Epithelial cell of esophagus (primary cell): ENCODE measurements at regions not wholly inside any gene's neighbourhood (a gene's known extent, or its start where the extent isn't known, plus 50 kb on each side); places are given as distances from the start of the nearest gene placed in this dataset.
A peak's percentile ranks its signal among the peaks of the same experiment; 100 is the strongest.

Experiments
- DNase-seq: peaks from one replicate; pipeline ENCODE4 v3.0.0; 2010; ENCODE audit warnings: low read depth
- H3K4me3 ChIP-seq: 2 replicates; pipeline ENCODE4 v1.5.1; 2011; ENCODE audit warnings: mild to moderate bottlenecking, low read length, control low read depth
- TF ChIP-seq, protein P1 (sequence below): IDR thresholded peaks from 2 replicates; pipeline ENCODE4 v1.5.1; 2011; ENCODE audit warnings: low read depth, mild to moderate bottlenecking, low read length, control low read depth, inconsistent platforms; ENCODE audit not compliant: insufficient read depth; ENCODE audit errors: missing control alignments

GRCh38 chr9:118553465-118553864 lies 815.8 kb downstream of the BRINP1 start:
- no peak for DNase-seq

DNA sequence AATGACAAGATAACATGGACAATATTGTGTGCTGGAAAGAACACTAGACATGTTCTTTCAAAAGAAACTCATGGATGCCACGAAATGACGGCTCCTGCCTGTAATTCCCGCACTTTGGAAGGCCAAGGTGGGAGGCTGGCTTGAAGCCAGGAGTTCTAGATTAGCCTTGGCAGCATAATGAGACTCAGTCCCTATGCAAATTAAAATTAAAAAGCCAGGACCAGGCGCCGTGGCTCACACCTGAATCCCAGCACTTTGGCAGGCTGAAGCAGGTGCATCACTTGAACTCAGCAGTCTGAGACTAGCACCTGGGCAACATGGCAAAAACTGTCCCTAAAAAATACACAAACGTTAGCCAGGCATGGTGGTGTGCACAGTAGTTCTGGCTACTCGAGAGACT lies 814.2 kb downstream of the BRINP1 start:
- DNase-seq: no peak
- TF ChIP-seq, protein P1, sequence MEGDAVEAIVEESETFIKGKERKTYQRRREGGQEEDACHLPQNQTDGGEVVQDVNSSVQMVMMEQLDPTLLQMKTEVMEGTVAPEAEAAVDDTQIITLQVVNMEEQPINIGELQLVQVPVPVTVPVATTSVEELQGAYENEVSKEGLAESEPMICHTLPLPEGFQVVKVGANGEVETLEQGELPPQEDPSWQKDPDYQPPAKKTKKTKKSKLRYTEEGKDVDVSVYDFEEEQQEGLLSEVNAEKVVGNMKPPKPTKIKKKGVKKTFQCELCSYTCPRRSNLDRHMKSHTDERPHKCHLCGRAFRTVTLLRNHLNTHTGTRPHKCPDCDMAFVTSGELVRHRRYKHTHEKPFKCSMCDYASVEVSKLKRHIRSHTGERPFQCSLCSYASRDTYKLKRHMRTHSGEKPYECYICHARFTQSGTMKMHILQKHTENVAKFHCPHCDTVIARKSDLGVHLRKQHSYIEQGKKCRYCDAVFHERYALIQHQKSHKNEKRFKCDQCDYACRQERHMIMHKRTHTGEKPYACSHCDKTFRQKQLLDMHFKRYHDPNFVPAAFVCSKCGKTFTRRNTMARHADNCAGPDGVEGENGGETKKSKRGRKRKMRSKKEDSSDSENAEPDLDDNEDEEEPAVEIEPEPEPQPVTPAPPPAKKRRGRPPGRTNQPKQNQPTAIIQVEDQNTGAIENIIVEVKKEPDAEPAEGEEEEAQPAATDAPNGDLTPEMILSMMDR: no peak
- H3K4me3 ChIP-seq: no peak overlapping the region

More at GRCh38 chr9:118553465-118553864, 815.8 kb downstream of the BRINP1 start:
- H3K4me3 ChIP-seq: no peak overlapping the region
- TF ChIP-seq, protein P1: no peak

DNA sequence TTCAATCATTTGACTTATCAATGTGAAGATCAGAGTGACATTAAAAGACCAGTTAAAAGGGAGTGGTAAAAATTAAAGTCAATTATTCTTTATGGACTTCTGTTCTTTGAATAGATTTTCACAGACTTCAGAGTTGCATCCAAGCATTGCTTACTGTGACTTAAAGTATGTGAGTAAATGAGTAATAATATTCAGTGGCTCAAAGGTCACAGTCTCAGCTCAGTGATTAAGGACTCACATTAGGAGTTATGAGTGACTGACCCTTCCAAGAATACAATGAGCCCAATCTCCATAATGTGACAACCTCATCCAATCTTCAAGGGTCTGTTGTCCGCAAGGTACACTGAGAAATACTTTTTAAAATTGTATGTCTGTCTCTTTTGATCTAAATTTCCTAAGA lies 811.2 kb downstream of the BRINP1 start:
- no peak for DNase-seq
- TF ChIP-seq, protein P1: no peak
- H3K4me3 ChIP-seq: no peak overlapping the region

DNA sequence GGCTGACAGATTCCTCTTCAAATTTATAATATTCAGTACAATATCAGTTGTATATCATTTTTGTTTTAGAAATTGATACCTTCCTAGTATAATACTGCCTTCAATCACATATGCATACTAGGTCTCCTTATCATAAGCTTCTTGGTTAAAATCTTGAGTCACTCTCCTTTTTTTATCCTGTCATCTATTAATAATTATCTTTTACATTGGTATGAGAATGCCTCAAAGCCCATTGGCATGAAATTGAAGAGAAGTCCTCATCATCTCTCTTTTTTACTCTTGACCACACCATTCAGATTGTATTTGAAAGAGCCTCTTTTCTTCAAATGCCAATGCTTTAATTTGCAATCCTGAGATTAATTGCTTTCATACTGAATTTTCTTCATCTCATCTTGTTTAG lies 810.3 kb downstream of the BRINP1 start:
- no peak for DNase-seq
- TF ChIP-seq, protein P1: no peak
- H3K4me3 ChIP-seq: no peak overlapping the region

- no peak overlapping the region for H3K4me3 ChIP-seq
- TF ChIP-seq, protein P1: no peak
- no peak for DNase-seq
Observed at GRCh38 chr9:118561051-118561450, 808.2 kb downstream of the BRINP1 start.

- peak; percentile 79 for DNase-seq
- no peak overlapping the region for H3K4me3 ChIP-seq
- TF ChIP-seq, protein P1: no peak
Observed at GRCh38 chr9:118563677-118564076, 805.6 kb downstream of the BRINP1 start.

DNA sequence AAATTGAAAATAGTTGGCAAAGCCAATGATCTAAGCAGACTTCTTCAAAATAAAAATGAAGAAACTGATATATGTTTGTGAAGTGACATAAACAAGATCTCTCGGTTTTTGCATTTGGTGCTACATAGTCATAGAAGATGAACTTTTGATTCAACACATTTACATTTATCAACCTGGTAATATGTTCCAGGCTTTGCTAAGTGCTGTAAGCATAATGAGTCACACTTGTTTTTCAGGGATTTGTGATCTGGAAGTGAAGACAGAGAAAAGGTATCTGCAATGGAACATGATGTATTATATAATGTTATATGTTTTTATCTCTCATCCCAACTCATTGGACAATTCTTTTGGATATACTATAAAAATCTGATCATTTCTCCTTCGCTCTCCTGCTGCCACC lies 801.4 kb downstream of the BRINP1 start:
- no peak overlapping the region for H3K4me3 ChIP-seq
- peak; percentile 40 for DNase-seq
- TF ChIP-seq, protein P1: no peak
